ENCODE measurements at regions not wholly inside any gene's neighbourhood (a gene's known extent, or its start where the extent isn't known, plus 50 kb on each side); places are given as distances from the start of the nearest gene placed in this dataset.

GRCh38 chr14:44297437-44297836 is 209.6 kb downstream of the FSCB start:
- DNase-seq (ENCODE audit: low spot score): no peak

- no peak for DNase-seq (ENCODE audit: low spot score)
Measured at GRCh38 chr14:44291366-44291915, 215.6 kb downstream of the FSCB start.

DNA sequence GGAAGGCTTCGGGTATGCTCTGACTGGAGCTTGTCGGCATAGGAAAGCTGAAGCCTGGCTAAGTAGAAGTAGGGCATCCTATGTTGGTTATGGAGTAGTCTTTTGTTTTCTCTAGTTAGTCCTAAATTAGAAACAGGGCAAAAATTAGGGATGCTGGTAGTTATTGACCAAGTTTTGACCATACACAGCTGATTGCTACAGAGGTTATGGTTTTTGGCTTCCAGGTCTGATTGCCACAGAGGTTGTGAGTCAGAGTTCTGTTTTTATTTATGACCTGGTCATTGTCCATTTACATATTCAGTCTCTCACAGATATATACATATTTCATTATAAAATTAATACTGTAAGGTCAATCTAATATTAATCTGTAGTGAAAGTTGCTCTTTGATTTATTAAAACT is 219.2 kb downstream of the FSCB start:
- no peak for DNase-seq (ENCODE audit: low spot score)

GRCh38 chr14:44286201-44286600 is 220.9 kb downstream of the FSCB start:
- no peak for DNase-seq (ENCODE audit: low spot score)

DNA sequence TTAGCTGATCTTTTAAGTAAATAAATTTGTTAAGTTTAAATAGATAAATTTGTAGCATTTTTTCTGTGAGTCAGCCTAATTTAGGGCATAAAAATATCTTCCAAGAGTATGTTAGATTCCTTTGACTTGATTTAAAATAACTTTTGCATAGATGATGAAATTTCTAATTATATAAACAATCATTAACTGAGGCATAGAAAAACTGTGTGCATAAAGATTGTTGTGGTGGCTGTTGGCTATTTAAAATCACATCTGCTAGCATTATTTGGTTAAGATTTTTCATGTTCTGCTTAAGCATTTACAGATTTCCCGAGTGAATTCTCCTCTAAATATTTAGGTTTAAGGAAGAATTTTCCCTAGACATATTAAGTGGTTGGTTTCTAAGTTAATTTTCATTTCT is 223.2 kb downstream of the FSCB start:
- DNase-seq (ENCODE audit: low spot score): no peak

GRCh38 chr14:44279357-44279756 is 227.7 kb downstream of the FSCB start:
- DNase-seq (ENCODE audit: low spot score): no peak

- DNase-seq (ENCODE audit: low spot score): no peak
Measured at GRCh38 chr14:44271637-44272036, 235.4 kb downstream of the FSCB start.

DNA sequence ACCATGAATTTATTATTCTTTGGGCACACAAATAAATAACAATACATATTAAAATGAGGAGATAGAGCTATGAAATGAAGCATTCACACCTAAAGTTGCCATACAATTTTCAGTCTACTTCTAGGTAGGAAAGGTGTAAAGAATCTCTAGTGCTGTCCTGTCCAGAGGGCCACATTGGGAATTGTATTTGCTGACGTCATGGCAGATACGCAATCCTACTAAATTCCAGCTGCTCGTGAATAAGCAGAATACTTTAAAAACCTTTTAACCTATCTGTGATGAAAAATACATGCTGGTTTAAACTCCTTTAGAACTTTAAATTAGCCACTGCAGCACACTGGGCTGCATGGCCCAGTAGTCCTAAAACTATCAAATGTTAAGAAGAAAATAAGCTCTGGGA is 236.1 kb downstream of the FSCB start:
- no peak for DNase-seq (ENCODE audit: low spot score)

- no peak for DNase-seq (ENCODE audit: low spot score)
Measured at GRCh38 chr14:44265246-44265645, 241.8 kb downstream of the FSCB start.

GRCh38 chr14:44215660-44216059 is 291.4 kb downstream of the FSCB start:
- DNase-seq (ENCODE audit: low spot score): no peak

DNA sequence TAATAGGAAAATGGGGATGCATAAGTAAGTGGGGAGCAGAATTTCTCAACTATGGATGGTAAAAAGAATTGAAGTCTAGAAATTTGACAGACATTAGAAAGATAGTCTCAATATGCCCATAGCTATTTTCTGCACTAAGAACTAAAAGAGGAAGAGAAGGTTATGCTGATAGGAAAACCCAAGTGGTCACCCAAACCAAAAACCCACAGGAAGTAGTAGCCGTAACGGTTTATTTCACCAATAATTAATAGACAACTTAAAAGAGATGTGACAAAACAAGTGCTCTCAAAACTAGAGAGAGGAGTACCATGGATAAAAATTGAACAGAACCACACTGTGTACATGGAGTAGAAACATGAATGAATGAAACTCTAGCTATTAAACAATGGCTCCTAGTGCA is 295.4 kb downstream of the FSCB start:
- DNase-seq (ENCODE audit: low spot score): no peak

DNA sequence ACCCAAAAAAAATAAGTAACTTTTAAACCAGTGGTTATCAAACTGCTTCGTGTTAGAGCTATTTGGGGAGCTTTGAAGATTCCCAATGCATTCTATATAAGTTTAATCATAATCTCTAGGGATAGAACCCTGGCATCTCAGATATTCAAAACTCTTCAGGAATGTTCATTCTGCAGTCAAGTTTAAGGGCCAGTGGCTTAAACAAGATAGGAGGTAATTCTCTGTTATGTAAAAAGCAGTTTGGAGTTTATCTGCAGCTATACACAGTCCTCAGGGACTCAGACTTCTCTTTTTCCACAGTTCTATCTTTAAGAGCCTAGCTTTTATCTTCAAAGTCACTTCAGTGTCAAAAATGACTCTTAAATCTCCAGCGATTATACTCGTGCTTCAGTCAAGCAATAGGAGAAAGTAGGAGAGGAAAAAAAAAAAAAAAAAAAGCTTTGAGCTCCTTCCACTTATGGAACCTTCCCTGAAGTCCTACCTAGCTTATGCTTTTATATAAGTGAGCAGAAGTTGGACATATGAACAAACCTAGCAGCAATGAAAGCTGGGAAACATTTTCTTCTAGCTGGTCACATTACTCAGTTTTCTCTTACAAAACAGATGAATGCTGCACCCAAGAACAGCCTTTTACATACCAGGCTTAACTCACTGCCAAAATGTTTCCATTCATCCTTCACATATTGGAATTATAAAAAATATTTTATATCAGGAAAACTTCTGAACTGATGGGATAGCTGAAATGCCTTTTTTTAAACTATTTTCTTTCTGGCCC is 302.8 kb downstream of the FSCB start:
- DNase-seq (ENCODE audit: low spot score): peak; percentile 12

DNA sequence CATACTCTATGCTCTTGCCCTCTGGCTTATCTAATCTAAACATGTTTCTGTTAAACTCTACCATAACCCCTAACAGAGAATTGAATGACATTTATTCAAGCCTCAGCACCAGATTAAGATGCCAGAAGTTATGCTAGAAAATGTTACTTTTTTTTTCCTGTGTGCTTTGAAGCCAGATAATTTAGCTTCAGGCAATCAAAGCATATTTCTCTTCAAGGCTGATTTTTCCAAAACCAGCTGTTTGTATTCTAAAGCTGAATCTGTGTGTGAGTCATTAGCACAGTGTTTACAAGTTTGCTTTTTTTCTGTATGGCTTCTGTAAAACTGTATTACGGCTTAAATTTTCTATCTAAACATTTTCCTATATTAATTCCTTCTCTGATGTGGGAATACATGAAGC is 326.1 kb downstream of the FSCB start:
- peak; percentile 35 for DNase-seq (ENCODE audit: low spot score)

DNA sequence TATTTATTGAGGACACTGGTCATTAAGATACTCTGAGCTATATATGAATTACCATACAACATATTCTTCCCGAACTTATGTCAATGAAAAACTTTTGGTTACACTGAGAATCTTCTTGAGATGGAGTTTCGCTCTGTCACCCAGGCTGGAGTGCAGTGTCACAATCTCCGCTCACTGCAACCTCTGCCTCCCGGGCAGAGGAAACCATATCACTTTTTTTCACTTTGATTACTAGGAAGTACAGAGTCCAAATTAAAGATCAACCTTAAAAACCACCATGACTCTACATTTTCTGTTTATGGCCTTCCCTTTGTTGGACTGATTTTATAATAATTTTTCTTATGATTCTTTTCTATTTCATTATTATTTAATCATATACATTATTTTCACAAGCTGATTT is 336.5 kb downstream of the FSCB start:
- DNase-seq (ENCODE audit: low spot score): no peak

GRCh38 chr14:44170101-44170500 is 337.0 kb downstream of the FSCB start:
- no peak for DNase-seq (ENCODE audit: low spot score)

DNA sequence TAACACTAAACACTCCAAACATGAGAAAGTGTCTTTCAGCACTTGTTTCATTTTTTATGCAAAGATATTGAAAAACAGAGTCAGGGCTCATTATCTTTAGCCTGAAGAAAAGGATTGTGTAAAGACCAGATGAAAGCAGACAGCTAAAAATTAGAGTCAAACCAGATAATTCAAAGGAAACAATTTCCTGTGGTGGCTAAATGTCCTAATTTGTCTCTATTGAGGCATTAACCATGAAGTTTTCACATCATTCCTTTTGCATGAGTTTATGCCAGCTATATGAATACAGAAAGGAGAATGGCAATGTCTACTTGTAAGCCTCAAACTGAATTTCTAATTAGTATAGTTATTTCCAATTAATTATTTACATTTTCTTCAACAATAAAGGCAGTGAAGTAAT is 338.5 kb downstream of the FSCB start:
- DNase-seq (ENCODE audit: low spot score): no peak

DNA sequence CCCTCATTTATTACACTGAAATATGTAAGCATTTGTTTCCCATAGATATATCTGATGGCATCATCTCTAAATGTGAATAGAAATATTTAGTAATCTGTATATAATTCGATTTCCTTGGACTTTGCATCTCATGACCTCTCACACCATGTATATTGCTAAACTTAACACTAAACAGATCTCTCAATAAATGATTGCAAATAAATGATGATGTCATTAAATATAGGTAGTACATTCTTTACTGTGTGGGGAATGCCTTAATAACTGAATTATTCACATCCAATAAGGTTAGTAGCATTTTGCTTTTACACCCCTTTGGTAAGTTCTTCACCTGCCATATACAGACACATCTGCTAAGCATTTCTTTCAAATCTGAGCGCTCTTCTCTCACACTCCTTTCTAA is 340.5 kb downstream of the FSCB start:
- DNase-seq (ENCODE audit: low spot score): no peak

GRCh38 chr14:44165936-44166335 is 341.1 kb downstream of the FSCB start:
- DNase-seq (ENCODE audit: low spot score): no peak

GRCh38 chr14:44165286-44165685 is 341.8 kb downstream of the FSCB start:
- DNase-seq (ENCODE audit: low spot score): no peak

DNA sequence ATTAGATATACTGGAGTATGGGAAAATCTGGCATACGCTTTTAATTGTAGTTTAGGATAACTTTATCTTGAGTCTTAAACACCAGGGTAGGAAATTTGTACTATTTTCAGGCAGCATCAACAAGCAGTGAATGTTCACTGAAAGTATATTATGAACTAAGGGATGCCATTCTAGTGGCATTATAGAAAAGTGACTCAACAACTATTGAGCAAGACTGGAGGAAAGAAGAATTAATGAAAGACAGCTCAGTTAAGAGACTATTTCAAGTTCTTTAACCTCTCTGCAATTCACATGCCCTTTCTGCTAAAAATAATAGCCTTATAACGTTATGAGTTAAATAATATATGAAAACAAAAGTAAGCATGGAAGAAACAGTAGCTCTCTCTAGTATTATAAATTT is 343.1 kb downstream of the FSCB start:
- DNase-seq (ENCODE audit: low spot score): no peak

- no peak for DNase-seq (ENCODE audit: low spot score)
Measured at GRCh38 chr14:44162197-44162596, 344.9 kb downstream of the FSCB start.

- no peak for DNase-seq (ENCODE audit: low spot score)
Measured at GRCh38 chr14:44154874-44155273, 352.2 kb downstream of the FSCB start.

DNA sequence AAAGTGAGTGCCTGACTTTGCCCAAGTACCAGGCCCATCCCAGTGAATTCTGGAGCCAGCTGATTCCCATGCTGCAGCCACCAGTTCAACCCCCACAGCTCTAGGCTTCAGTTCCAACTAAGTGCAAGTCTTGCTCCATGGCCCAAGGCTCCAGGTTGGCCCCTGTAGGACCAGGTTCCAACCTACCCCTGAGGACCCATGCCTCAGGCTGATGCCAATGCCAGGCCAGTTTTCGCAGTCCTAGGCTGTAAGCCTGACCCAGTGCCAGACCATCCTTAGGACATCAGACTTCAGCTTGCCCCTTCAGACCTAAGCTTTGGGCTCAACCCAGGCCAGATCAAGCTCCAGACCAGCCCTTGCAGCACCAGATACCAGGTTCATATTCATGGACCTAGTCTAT is 352.6 kb downstream of the FSCB start:
- DNase-seq (ENCODE audit: low spot score): no peak

- no peak for DNase-seq (ENCODE audit: low spot score)
Measured at GRCh38 chr14:44151130-44151820, 355.8 kb downstream of the FSCB start.
